Liver (tissue), 8 donors: ENCODE measurements at regions not wholly inside any gene's neighbourhood (a gene's known extent, or its start where the extent isn't known, plus 50 kb on each side); places are given as distances from the start of the nearest gene placed in this dataset.

Source experiments
- DNase-seq: peaks from one replicate; pipeline ENCODE4 v3.0.0-alpha.2; 2017; ENCODE audit warnings: low spot score
- H3K27ac ChIP-seq, 2 donors: one replicate each; pipeline ENCODE4 v1.7.0; 2013; ENCODE audit warnings: inconsistent platforms in 2 of 2, low read length in 2 of 2, control low read depth in 1 of 2, low read depth in 1 of 2, mild to moderate bottlenecking in 1 of 2
- H3K27me3 ChIP-seq, 4 donors: one replicate each; pipeline versions ENCODE4 v1.6.1 to v1.7.0; 2013; ENCODE audit warnings: low read length in 3 of 4, inconsistent platforms in 1 of 4, mild to moderate bottlenecking in 1 of 4, moderate library complexity in 1 of 4; ENCODE audit not compliant: control insufficient read depth in 4 of 4, insufficient read depth in 4 of 4
- H3K36me3 ChIP-seq, 4 donors: one replicate each; pipeline versions ENCODE4 v1.6.1 to v1.7.0; 2013; ENCODE audit warnings: low read length in 3 of 4, mild to moderate bottlenecking in 3 of 4, low read depth in 1 of 4, moderate library complexity in 1 of 4; ENCODE audit not compliant: control insufficient read depth in 4 of 4, insufficient read depth in 3 of 4
- H3K4me1 ChIP-seq, 4 donors: one replicate each; pipeline versions ENCODE4 v1.6.1 to v1.7.0; 2013; ENCODE audit warnings: low read length in 3 of 4, mild to moderate bottlenecking in 3 of 4, moderate library complexity in 1 of 4; ENCODE audit not compliant: control insufficient read depth in 4 of 4, insufficient read depth in 4 of 4
- H3K4me3 ChIP-seq, 3 donors: one replicate each; pipeline versions ENCODE4 v1.6.1 to v1.7.0; 2013; ENCODE audit warnings: low read length in 3 of 3, control low read depth in 1 of 3, low read depth in 1 of 3, mild to moderate bottlenecking in 1 of 3
- H3K9ac ChIP-seq, 2 donors: one replicate each; pipeline ENCODE4 v1.7.0; 2013; ENCODE audit warnings: low read length in 2 of 2, mild to moderate bottlenecking in 2 of 2, moderate library complexity in 2 of 2, control low read depth in 1 of 2, low read depth in 1 of 2
- H3K9me3 ChIP-seq, 4 donors: one replicate each; pipeline versions ENCODE4 v1.6.1 to v1.7.0; 2013; ENCODE audit warnings: low read length in 3 of 4; ENCODE audit not compliant: control insufficient read depth in 4 of 4
- ATF3 ChIP-seq: IDR thresholded peaks from 2 replicates; pipeline ENCODE4 v1.6.1; 2016; ENCODE audit warnings: antibody characterized with exemption
- CTCF ChIP-seq: fragments of 150-350 bp; IDR thresholded peaks from 2 replicates; pipeline ENCODE4 v1.5.1; 2017; ENCODE audit warnings: improper control_type of control experiment, low read depth, low read length; ENCODE audit not compliant: missing input control
- EGR1 ChIP-seq, 2 donors: IDR thresholded peaks; 2 replicates each; pipeline ENCODE4 v1.6.1; 2016 to 2018; ENCODE audit warnings: antibody characterized with exemption in 2 of 2, low read depth in 2 of 2
- FOXA1 ChIP-seq: IDR thresholded peaks from 2 replicates; pipeline ENCODE4 v1.6.1; 2016; ENCODE audit warnings: antibody characterized with exemption
- FOXA2 ChIP-seq: IDR thresholded peaks from 2 replicates; pipeline ENCODE4 v1.6.1; 2016; ENCODE audit warnings: antibody characterized with exemption
- GABPA ChIP-seq, 2 donors: IDR thresholded peaks in 1 of 2; conservative IDR thresholded peaks in 1 of 2; 2 replicates each; pipeline ENCODE4 v1.6.1; 2016; ENCODE audit warnings: antibody characterized with exemption in 2 of 2, mild to moderate bottlenecking in 1 of 2, moderate library complexity in 1 of 2
- HNF4A ChIP-seq, 2 donors: conservative IDR thresholded peaks; 2 replicates each; pipeline ENCODE4 v1.6.1; 2016; ENCODE audit warnings: antibody characterized with exemption in 2 of 2, mild to moderate bottlenecking in 2 of 2
- HNF4G ChIP-seq: IDR thresholded peaks from 2 replicates; pipeline ENCODE4 v1.6.1; 2016; ENCODE audit warnings: antibody characterized with exemption
- MAX ChIP-seq: IDR thresholded peaks from 2 replicates; pipeline ENCODE4 v1.6.1; 2016; ENCODE audit warnings: antibody characterized with exemption
- NR2F2 ChIP-seq: IDR thresholded peaks from 2 replicates; pipeline ENCODE4 v1.6.1; 2016; ENCODE audit warnings: antibody characterized with exemption
- RAD21 ChIP-seq, 2 donors: IDR thresholded peaks; 2 replicates each; pipeline ENCODE4 v1.6.1; 2016; ENCODE audit warnings: antibody characterized with exemption in 2 of 2, mild to moderate bottlenecking in 2 of 2
- REST ChIP-seq: IDR thresholded peaks from 2 replicates; pipeline ENCODE4 v1.6.1; 2016; ENCODE audit warnings: antibody characterized with exemption, mild to moderate bottlenecking
- RXRA ChIP-seq, 2 donors: IDR thresholded peaks; 2 replicates each; pipeline ENCODE4 v1.6.1; 2017 to 2018; ENCODE audit warnings: antibody characterized with exemption in 2 of 2, mild to moderate bottlenecking in 1 of 2
- YY1 ChIP-seq: IDR thresholded peaks from 2 replicates; pipeline ENCODE4 v1.6.1; 2016; ENCODE audit warnings: antibody characterized with exemption, mild to moderate bottlenecking
- ZBTB33 ChIP-seq: IDR thresholded peaks from 2 replicates; pipeline ENCODE4 v1.6.1; 2016; ENCODE audit warnings: antibody characterized with exemption
- WGBS: extraction: QIAGEN DNeasy Blood & Tissue Kit; methylation state at CpG from one replicate; pipeline ENCODE4 v1.1.7; 2013; 5-methylcytosine and 5-hydroxymethylcytosine counted together
- donor health status: healthy.
- donor health status: healthy.
- donor health status: healthy.
- donor health status: healthy.
- donor health status: healthy.

- WGBS: 65% methylated on average over 8 of the region's 8 CpGs
- TF ChIP-seq HNF4A (conservative IDR thresholded peaks at IDR 0.05) (no peak), RAD21 (IDR thresholded peaks at IDR 0.05) (no peak), EGR1 (IDR thresholded peaks at IDR 0.05; ENCODE audit: low read depth in 2 of 2) (no peak), ATF3 (no peak), CTCF (no peak), NR2F2 (no peak), HNF4G (no peak), FOXA1 (no peak), YY1 (no peak), FOXA2 (no peak), ZBTB33 (no peak), MAX (no peak), REST (no peak), RXRA (IDR thresholded peaks at IDR 0.05) (no peak)
- H3K27me3 ChIP-seq: peaks cover 0 to 3% (median 0%) of the 10 kb centered on the region in 4 donors
- H3K9me3 ChIP-seq: no peaks in the 10 kb centered on the region
- no peaks in the 10 kb centered on the region for H3K36me3 ChIP-seq
- H3K4me1 ChIP-seq: no peaks in the 10 kb centered on the region
- DNase-seq: no peak
- H3K27ac ChIP-seq: no peak overlapping the region
- H3K9ac ChIP-seq: no peak overlapping the region
- no peak overlapping the region for H3K4me3 ChIP-seq
Measured at GRCh38 chr4:171602638-171603355, 210.4 kb upstream of the GALNTL6 start.

GRCh38 chr4:171601091-171601490, 212.1 kb upstream of the GALNTL6 start:
- H3K4me1 ChIP-seq: no peaks in the 10 kb centered on the region
- no peaks in the 10 kb centered on the region for H3K36me3 ChIP-seq
- no peak overlapping the region for H3K4me3 ChIP-seq
- DNase-seq: no peak
- no peak overlapping the region for H3K9ac ChIP-seq
- TF ChIP-seq EGR1 (IDR thresholded peaks at IDR 0.05; ENCODE audit: low read depth in 2 of 2) (no peak), NR2F2 (no peak), GABPA (IDR thresholded peaks at IDR 0.05 in 1 of 2, conservative IDR thresholded peaks at IDR 0.05 in 1 of 2) (no peak), ATF3 (no peak)
- H3K9me3 ChIP-seq: no peaks in the 10 kb centered on the region
- 75% methylated on average over 3 of the region's 3 CpGs for WGBS
- H3K27me3 ChIP-seq: peaks cover 0 to 3% (median 0%) of the 10 kb centered on the region in 4 donors
- H3K27ac ChIP-seq: no peak overlapping the region
